AG08396 (cell line): ENCODE measurements at regions not wholly inside any gene's neighbourhood (a gene's known extent, or its start where the extent isn't known, plus 50 kb on each side); places are given as distances from the start of the nearest gene placed in this dataset.
"Not testable (repeated sequence)": the region's sequence is repeated elsewhere in the genome, so short reads cannot be mapped to it uniquely, and the experiment has no call there.

ENCODE experiments used
- DNase-seq: peaks from one replicate; pipeline ENCODE4 v3.0.0; 2012; ENCODE audit warnings: low spot score, mixed read lengths

DNA sequence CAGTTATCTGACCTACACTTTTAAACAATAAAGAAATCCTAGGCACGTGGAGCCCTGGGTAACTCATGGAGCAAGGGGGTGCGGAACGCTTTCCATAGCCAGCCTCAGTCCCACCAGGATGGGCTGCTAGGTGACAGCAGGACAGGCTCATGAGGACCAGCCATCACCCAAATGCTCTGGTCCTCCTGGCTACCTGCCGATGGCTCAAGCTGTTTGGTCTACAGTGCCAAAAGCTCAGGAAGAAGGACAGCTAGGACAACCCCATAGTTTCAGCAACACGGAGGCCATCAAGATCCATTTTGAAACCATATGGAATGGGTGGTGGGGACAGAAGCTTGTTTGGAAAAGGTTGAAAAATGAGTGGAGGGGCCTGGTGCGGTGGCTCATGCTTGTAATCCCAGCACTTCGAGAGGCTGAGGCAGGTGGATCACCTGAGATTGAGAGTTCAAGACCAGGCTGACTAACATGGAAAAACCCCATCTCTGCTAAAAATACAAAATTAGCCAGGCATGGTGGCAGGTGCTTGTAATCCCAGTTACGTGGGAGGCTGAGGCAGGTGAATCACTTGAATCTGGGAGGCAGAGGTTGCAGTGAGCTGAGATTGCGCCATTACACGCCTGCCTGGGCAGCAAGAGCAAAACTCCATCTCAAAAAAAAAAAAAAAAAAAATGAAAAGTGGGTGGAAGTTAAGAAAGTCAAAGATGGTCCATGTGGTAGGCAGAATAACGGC, 93.7 kb upstream of the ALDH3B2 start:
- not testable (repeated sequence) for DNase-seq

DNA sequence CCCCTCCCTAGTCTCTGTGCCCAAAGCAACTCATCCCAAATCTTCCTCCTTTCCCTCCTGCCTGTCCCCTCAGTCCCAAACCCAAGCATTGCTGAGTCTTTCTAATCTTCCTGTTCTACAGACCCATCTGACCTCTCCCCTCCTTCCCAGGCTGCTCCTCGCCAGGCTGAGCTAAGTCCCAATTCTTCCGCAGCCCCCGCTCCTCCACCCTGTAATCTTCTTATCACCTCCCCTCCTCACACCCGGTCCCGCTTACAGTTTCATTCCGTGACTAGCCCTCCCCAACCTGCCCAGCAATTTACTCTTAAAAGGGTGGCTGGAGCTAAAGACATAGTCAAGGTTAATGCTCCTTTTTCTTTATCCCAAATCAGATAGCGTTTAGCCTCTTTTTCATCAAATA, 86.8 kb upstream of the ALDH3B2 start:
- not testable (repeated sequence) for DNase-seq

DNA sequence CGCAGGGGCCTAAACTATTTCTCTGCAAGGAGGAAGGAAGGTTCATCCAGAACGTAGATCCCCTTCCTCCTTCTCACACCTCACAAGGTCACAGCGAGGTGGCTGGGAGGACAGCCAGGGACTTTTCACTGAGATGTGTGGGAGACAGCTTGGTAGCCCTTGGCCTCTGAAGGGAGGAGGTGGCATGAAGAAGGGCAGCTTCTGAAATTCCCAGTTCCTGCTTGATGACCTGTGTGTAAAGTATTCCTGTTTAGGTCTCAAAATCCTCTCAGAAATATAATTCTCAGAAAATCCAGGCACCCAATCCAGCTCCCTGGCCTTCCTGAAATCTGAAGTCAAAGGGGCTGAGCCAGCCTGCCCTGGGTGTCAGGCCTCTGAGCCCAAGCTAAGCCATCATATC, 84.9 kb upstream of the ALDH3B2 start:
- DNase-seq = not testable (repeated sequence)

DNA sequence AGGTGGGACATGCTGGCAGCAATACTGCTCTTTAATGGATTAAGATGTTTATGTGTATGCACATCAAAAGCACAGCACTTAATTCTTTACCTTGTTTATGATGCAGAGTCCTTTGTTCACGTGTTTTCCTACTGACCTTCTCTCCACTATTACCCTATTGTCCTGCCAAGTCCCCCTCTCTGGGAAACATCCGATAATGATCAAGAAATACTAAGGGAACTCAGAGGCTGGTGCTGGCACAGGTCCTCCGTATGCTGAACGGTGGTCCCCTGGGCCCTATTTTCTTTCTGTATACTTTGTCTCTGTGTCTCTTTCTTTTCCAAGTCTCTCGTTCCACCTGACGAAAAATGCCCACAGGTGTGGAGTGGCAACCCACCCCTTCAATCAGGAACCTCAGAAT, 84.0 kb upstream of the ALDH3B2 start:
- DNase-seq = not testable (repeated sequence)

DNA sequence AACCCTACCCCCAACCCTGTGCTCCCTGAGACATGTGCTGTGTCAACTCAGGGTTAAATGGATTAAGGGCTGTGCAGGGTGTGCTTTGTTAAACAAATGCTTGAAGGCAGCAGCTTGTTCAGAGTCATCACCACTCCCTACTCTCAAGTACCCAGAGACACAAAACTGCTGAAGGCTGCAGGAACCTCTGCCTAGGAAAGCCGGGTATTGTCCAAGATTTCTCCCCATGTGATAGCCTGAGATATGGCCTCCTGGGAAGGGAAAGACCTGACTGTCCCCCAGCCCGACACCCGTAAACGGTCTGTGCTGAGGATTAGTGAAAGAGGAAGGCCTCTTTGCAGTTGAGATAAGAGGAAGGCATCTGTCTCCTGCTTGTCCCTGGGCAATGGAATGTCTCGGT, 83.6 kb upstream of the ALDH3B2 start:
- DNase-seq = not testable (repeated sequence)

DNA sequence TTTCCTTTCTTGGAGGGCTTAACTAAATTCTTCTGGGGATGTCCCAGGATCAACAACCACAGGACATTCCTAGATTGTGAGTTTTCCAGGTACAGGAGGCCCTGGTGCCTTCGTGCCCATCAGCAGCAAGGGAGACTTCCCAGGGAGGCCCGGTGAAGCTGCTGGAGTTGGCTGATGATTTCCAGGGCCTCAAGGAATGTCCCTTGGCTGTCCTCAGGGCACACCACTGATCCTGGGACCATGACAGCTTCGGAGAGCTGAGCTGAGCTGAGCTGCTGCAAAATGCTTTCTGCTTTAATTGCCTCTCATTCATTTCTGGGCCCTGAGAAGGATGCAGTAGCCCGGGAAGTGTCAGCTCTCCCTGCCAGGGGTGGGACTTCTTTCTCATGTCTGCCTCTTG, 79.4 kb upstream of the ALDH3B2 start:
- DNase-seq = not testable (repeated sequence)

DNA sequence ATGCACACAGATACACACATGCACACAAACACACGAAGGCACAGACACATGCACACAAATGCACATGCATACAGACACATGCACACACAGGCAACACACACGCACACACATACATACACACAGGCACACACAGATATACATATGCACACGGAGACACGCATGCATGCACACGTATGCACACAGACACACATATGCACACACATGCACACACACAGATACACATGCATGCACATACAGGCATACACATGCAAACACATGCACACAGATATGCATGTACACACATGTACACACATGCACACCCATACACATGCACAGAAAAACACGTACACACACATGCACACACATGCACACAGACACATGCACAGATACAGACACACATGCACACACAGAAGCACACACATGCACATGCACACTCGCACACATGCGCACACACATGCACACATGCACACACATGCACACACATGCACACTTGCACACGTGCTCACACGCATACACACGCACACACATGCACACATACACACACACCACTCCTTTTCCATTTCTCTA, 70.8 kb upstream of the ALDH3B2 start:
- DNase-seq = no peak

DNA sequence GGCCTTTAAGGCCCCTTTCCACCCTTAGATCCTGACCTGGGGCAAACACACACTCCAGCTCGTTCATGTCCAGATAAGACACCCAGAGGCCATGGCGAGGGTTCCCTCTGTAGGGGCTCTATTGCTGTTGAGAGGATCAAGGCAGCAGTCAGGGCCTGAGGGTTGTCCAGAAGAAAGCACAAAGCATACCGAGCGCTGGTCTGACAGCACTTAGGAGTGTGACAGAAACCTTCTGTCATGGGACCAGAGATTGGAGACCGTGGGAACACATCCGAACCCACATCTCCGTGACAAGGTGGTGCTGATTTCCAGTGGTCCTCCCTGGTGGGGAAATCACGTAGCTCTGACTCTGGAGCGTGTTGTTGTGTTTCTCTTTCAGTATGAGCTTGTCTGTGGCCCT, 69.8 kb upstream of the ALDH3B2 start:
- not testable (repeated sequence) for DNase-seq

DNA sequence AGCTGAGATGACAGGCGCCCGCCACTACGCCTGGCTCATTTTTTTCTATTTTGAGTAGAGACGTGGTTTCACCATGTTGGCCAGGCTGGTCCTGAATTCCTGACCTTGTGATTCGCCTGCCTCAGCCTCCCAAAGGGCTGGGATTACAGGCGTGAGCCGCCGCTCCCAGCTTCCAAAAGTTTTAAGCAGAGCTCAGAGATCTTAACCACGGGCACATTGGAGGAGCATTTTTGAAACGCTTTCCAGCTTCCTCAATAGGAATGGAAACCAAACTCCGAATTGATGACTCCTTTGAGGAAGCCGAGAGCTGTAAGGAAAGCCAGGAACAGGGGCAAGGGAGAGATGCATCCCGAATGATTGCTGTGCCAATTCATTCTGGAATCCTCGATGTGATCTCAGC, 63.8 kb upstream of the ALDH3B2 start:
- DNase-seq = not testable (repeated sequence)

DNA sequence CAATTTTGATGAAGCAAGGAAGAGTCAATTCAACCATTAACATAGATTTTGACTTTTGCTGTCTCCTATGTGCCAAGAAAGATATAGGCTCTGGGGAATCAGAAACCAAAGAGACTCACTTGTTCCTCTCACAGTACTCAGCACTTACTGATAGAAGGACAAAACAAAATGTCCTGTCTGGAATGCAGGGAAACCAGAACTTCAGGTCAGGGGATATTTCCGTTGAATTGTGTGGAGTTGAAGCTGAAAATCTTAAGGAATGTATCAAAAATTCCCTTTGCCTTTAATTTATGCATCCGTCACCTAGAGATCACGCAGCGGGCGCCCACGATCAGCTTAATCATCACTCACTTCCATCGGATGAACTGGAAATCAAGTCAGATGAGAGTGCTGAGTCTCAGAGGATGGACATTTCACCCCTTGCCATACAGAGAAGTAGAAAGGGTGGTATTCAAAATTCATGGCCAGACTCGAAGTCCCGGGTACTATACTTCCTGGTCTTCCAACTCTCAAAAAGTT, 63.2 kb upstream of the ALDH3B2 start:
- DNase-seq = not testable (repeated sequence)

DNA sequence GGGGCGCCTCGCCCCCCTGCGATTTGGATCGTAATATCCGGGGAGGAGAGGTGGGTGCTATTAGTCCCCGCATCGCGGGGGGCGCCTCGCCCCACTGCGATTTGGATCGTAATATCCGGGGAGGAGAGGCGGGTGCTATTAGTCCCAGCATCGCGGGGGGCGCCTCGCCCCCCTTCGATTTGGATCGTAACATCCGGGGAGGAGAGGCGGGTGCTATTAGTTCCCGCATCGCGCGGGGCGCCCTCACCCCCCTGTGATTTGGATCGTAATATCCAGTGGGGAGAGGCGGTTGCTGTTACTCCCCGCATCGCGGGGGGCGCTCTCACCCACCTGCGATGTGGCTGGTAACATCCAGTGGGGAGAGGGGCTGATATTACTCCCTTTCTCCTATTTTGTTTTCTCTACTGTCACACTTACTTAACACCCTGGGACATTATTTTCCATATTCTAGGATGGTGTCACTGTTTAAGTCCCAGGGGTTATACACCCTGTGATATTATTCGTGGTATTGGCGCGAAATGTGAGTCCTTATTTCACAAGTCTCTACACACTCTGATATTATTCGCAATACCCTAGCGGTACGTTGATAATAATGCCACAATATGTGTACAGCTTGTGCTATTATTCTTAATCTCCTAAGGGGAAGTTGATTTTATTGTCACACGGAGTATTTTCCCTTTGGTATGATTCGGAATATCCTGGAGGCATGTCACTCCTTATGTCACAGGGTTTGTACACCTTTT, 57.8 kb upstream of the ALDH3B2 start:
- DNase-seq = no peak

DNA sequence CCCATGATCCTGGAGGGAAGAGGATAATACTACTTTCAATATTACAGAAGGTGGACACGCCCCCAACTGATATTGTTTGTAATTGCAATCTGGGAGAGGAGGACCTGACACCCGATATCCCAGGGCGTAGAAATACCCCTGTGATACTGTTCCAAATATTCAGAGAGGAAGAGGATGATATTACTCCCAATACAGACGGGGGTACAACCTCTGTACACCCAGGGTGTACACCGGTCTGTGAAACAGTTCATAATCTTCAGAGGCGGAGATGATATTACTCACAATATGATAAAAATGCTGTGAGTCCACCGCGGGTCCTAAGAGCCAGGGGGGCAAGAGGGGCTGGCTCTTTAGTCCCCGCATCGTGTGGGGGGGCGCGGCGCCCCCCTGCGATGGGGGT, 57.2 kb upstream of the ALDH3B2 start:
- no peak for DNase-seq

DNA sequence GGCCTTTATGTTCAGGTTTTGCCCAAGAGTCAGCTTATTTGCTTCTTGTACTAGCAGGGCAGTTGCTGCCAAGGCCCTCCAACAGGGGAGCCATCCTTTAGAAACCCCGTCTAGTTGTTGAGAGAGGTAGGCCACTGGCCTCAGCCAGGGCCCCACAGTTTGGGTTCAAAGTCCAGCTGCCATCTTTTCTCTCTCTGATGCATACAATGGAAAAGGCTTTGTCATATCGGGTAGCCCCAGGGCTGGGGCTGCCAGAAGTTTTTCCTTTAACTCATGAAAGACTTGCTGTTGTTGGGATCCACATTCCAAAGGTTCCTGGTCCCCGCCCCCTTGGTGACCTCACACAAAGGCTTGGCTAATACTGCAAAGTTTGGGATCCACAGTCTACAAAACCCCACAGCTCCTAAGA, 53.7 kb upstream of the ALDH3B2 start:
- DNase-seq = not testable (repeated sequence)

DNA sequence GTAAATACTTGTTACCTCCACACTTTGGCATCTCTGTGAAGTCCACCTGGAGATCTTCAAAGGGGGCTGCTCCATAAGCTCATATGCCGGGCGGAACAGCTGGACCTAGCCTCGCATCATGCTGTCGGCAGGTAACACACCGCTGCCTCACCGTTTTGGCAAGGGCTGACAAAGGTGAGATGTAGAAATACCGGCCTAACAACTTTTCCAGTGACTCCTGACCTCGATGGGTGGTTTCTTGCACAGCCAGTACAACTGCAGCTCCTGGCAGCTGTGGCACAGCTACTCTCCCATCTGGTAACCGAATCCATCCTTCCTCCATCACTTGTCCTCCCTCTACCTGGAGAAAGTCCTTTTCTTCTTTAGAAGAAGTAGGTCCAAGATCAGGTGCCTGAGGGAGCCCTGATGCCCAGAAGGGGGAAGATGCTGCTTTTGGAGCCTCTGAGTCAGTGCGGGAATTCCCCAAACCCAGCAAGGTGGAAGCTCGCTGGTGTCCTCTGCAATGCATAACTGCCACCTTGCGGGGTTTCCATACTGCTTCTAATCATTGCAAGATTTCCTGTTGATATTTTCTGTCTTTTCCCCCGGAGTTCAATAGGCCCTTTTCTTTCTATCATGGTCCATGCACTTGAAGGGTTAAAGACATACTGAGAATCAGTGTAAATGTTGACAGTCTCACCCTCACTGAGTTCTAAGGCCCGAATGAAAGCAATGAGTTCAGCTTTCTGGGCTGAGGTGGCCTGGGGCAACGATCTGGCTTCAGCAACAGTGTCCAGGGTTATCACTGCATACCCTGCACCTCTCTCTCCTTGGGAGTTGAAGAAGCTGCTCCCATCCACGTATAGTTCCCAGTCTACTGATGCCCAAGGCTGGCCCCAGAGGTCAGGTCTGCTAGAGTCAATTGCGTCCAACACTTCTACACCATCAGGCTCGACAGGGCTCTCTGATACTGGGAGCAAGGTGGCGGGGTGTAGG, 52.9 kb upstream of the ALDH3B2 start:
- DNase-seq = not testable (repeated sequence)
